Cardiac fibroblast (primary cell): ENCODE measurements at regions not wholly inside any gene's neighbourhood (a gene's known extent, or its start where the extent isn't known, plus 50 kb on each side); places are given as distances from the start of the nearest gene placed in this dataset.

Source experiments
- DNase-seq, 2 donors: peaks; one replicate each; pipeline versions ENCODE4 v3.0.0 to v3.0.0-alpha.2; 2010; ENCODE audit warnings: low read depth in 2 of 2
- H3K4me3 ChIP-seq, 2 donors: replicated peaks in 1 of 2; 1 replicate in 1 of 2; 2 replicates in 1 of 2; pipeline ENCODE4 v1.5.1; 2011; ENCODE audit warnings: low read depth in 2 of 2, low read length in 2 of 2, mild to moderate bottlenecking in 2 of 2, moderate library complexity in 1 of 2
- CTCF ChIP-seq: IDR thresholded peaks from one replicate; pipeline ENCODE4 v1.5.1; 2011; ENCODE audit warnings: low read depth, mild to moderate bottlenecking, low read length, inconsistent platforms

- no peak for TF ChIP-seq CTCF
- H3K4me3 ChIP-seq: no peak overlapping the region
- no peak for DNase-seq
Observed at GRCh38 chr10:28468707-28469483, 64.0 kb upstream of the WAC start.

GRCh38 chr10:28470873-28471651, 61.9 kb upstream of the WAC start:
- H3K4me3 ChIP-seq: no peak overlapping the region
- no peak for DNase-seq
- TF ChIP-seq CTCF: no peak

- TF ChIP-seq CTCF: no peak
- DNase-seq: no peak
- no peak overlapping the region for H3K4me3 ChIP-seq
Observed at GRCh38 chr10:28471652-28472050, 61.3 kb upstream of the WAC start.

- H3K4me3 ChIP-seq: no peak overlapping the region
- no peak for DNase-seq
- TF ChIP-seq CTCF: no peak
Observed at GRCh38 chr10:28478646-28479045, 54.3 kb upstream of the WAC start.

GRCh38 chr10:28479425-28479865, 53.5 kb upstream of the WAC start:
- no peak for TF ChIP-seq CTCF
- peak in 1 of 2 donors; percentile 7 for DNase-seq
- no peak overlapping the region for H3K4me3 ChIP-seq

GRCh38 chr10:28479927-28480627, 52.8 kb upstream of the WAC start:
- DNase-seq: no peak
- H3K4me3 ChIP-seq: no peak overlapping the region
- TF ChIP-seq CTCF: no peak
